Loucy (cell line): ENCODE measurements at regions not wholly inside any gene's neighbourhood (a gene's known extent, or its start where the extent isn't known, plus 50 kb on each side); places are given as distances from the start of the nearest gene placed in this dataset.
"Not testable (repeated sequence)": the region's sequence is repeated elsewhere in the genome, so short reads cannot be mapped to it uniquely, and the experiment has no call there.

ENCODE experiments used
- H2AFZ ChIP-seq: fragments of 200-600 bp; sonication (generic); 2 replicates; pipeline ENCODE4 v1.6.0; 2016; ENCODE audit warnings: antibody characterized with exemption, mild to moderate bottlenecking, low read length, moderate library complexity
- H3F3A ChIP-seq: fragments of 200-600 bp; 2 replicates; pipeline ENCODE4 v1.6.0; 2016; ENCODE audit warnings: antibody characterized with exemption, low read depth, mild to moderate bottlenecking
- H3K27me3 ChIP-seq: fragments of 200-600 bp; sonication (generic); 2 replicates; pipeline ENCODE4 v1.6.1; 2014; ENCODE audit warnings: low read length, mild to moderate bottlenecking; ENCODE audit not compliant: insufficient read depth, poor library complexity, severe bottlenecking
- H3K36me3 ChIP-seq: fragments of 200-600 bp; sonication (generic); 2 replicates; pipeline ENCODE4 v1.6.1; 2016; ENCODE audit warnings: low read length; ENCODE audit not compliant: insufficient read depth
- H3K4me1 ChIP-seq: fragments of 200-600 bp; sonication (generic); 2 replicates; pipeline ENCODE4 v1.5.1; 2014; ENCODE audit warnings: low read length, mild to moderate bottlenecking; ENCODE audit not compliant: insufficient read depth, poor library complexity, severe bottlenecking
- H3K4me2 ChIP-seq: fragments of 200-600 bp; sonication (generic); 2 replicates; pipeline ENCODE4 v1.6.0; 2014; ENCODE audit warnings: antibody characterized with exemption, low read length, low read depth, mild to moderate bottlenecking; ENCODE audit not compliant: poor library complexity, severe bottlenecking
- H3K4me3 ChIP-seq: fragments of 200-600 bp; sonication (generic); 2 replicates; pipeline ENCODE4 v1.5.1; 2014; ENCODE audit warnings: low read length, mild to moderate bottlenecking, mixed read lengths; ENCODE audit not compliant: poor library complexity, severe bottlenecking
- H3K79me2 ChIP-seq: fragments of 200-600 bp; sonication (generic); 2 replicates; pipeline ENCODE4 v1.6.1; 2014; ENCODE audit warnings: low read length; ENCODE audit not compliant: insufficient read depth
- H3K9ac ChIP-seq: fragments of 200-600 bp; sonication (generic); 2 replicates; pipeline ENCODE4 v1.6.0; 2014; ENCODE audit warnings: mild to moderate bottlenecking, low read depth, low read length, moderate library complexity; ENCODE audit not compliant: poor library complexity, severe bottlenecking
- H3K9me2 ChIP-seq: fragments of 200-600 bp; sonication (generic); replicated peaks from 2 replicates; pipeline ENCODE4 v1.6.1; 2016; ENCODE audit warnings: low read depth, low read length, mixed read lengths
- H3K9me3 ChIP-seq: fragments of 200-600 bp; sonication (generic); 2 replicates; pipeline ENCODE4 v1.6.1; 2014; ENCODE audit warnings: mild to moderate bottlenecking, antibody characterized with exemption, low read length, low read depth; ENCODE audit not compliant: insufficient read depth
- H4K20me1 ChIP-seq: fragments of 200-600 bp; sonication (generic); 2 replicates; pipeline ENCODE4 v1.6.0; 2014; ENCODE audit warnings: antibody characterized with exemption, low read length, mild to moderate bottlenecking; ENCODE audit not compliant: insufficient read depth, poor library complexity, severe bottlenecking

DNA sequence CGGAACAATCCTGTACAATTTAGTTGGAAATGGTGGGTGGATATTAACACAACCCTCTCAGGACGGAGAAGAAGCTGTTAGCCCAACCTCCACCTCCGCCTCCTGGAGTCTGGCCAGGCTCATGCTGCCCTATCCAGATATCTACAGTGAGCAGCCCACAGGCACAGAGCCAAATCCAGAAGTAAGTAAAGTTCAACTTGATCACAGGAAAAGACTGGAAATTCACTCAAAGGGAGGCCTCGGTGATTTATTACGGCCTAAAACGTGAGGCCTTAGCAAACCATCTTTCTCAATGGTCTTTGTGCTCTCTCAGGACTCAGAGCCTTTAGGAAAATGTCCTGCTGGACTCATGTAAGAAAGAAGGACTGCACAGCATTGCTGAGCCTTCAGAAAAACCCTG lies 330.4 kb downstream of the CEP170 start:
- not testable (repeated sequence) for H3K4me2 ChIP-seq, H3K9ac ChIP-seq, H2AFZ ChIP-seq, H3K79me2 ChIP-seq, H3K36me3 ChIP-seq, H3K27me3 ChIP-seq, H3K9me2 ChIP-seq, H3K9me3 ChIP-seq, H3K4me1 ChIP-seq, H4K20me1 ChIP-seq, H3F3A ChIP-seq, H3K4me3 ChIP-seq

DNA sequence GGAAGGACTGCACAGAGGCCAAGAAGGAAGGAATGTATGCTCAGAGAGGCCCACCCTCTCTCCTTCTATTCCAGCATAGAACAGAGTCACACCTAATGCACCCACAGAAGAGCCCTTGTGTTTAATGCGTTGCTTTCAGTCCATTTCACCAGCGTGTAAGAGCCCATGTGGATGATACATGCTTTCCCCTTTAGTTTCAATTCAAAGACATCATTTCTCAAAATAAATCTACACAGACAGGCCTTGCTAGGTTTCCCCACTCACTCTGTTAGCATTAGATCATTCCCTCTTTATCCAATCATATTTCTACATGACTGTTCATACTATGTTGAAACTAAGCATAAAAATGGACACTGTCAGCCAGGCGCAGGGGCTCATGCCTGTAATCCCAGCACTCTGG lies 331.5 kb downstream of the CEP170 start:
- not testable (repeated sequence) for H2AFZ ChIP-seq, H3K9me3 ChIP-seq, H3K9me2 ChIP-seq

DNA sequence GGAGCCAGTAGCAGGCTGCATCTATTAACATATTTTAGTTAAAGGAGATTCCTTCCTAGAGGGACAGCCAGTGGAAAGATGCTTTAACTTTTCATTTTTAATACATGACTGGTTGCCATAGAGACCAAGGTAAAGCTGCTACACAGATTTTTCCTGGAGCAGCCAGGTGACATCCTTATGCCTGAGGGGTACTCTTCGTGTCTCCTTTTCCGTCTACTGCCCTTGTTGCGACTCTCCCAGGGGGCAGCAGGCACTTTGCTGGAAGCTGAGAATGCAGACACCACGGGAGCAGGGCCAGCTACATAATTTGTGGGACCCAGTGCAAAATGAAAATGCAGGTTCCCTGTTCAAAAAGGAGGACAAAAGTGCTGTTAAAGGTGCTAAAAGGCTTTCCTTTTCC lies 340.4 kb downstream of the CEP170 start:
- not testable (repeated sequence) for H4K20me1 ChIP-seq, H3K4me3 ChIP-seq, H3K27me3 ChIP-seq, H3K4me2 ChIP-seq, H3K9ac ChIP-seq, H3K9me2 ChIP-seq, H3K79me2 ChIP-seq, H3K36me3 ChIP-seq, H3K9me3 ChIP-seq, H3F3A ChIP-seq, H2AFZ ChIP-seq, H3K4me1 ChIP-seq

More for the DNA sequence above, 331.5 kb downstream of the CEP170 start:
- H3K4me1 ChIP-seq, H3K79me2 ChIP-seq, H4K20me1 ChIP-seq, H3K27me3 ChIP-seq, H3K4me2 ChIP-seq, H3K36me3 ChIP-seq, H3F3A ChIP-seq, H3K9ac ChIP-seq, H3K4me3 ChIP-seq: not testable (repeated sequence)

DNA sequence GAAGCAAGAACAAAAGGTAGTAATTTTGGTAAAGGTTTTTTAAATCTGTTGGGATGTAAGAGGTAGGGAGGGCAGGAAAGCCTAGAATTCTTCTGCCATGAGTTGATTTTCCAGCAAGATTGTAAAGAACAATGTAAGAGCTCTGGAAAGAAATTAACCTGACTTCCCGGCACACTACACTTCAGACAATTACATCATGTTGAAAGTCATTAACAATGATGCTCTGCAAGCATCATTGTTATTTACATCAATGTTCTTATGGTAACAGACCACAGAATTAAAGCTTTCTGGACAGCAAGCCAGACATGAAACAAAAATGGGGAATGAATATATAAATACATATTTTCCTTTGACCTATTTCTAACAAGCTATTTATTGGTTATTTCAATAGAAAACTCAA lies 342.2 kb downstream of the CEP170 start:
- H3F3A ChIP-seq, H3K9ac ChIP-seq, H3K36me3 ChIP-seq, H3K9me3 ChIP-seq, H2AFZ ChIP-seq, H3K4me3 ChIP-seq, H3K4me2 ChIP-seq, H3K4me1 ChIP-seq, H3K79me2 ChIP-seq, H4K20me1 ChIP-seq, H3K27me3 ChIP-seq, H3K9me2 ChIP-seq: not testable (repeated sequence)

DNA sequence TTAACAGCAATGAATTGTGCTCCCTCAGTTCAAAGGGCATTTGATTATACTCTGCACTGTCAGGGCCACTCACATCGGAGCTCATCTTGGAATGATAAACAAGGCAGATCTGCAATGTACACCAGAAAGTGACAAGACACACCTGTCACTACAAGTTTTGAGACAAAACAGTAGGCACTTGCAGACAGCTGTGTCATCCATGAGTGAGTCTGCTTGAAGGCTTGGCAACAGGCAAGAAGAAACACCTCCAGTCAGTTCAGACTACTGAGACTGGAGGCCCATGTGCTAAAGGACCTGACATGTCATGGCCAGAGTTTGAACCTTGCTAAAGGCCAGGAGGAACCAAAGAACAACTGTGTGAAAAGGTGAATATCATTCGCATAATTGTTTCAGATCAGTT lies 354.5 kb downstream of the CEP170 start:
- not testable (repeated sequence) for H2AFZ ChIP-seq, H3F3A ChIP-seq, H3K79me2 ChIP-seq, H3K4me3 ChIP-seq, H3K4me2 ChIP-seq, H3K36me3 ChIP-seq, H4K20me1 ChIP-seq, H3K9me3 ChIP-seq, H3K27me3 ChIP-seq, H3K9me2 ChIP-seq, H3K4me1 ChIP-seq, H3K9ac ChIP-seq
